C4-2B (cell line): ENCODE measurements at regions not wholly inside any gene's neighbourhood (a gene's known extent, or its start where the extent isn't known, plus 50 kb on each side); places are given as distances from the start of the nearest gene placed in this dataset.

ENCODE experiments used
- ZFX ChIP-seq: fragments of 450-650 bp; IDR thresholded peaks from 2 replicates; pipeline ENCODE4 v1.6.1; 2017
- TF ChIP-seq, protein P1 (sequence below): fragments of 450-650 bp; conservative IDR thresholded peaks from 2 replicates; pipeline ENCODE4 v1.5.1; 2017; ENCODE audit warnings: mild to moderate bottlenecking

DNA sequence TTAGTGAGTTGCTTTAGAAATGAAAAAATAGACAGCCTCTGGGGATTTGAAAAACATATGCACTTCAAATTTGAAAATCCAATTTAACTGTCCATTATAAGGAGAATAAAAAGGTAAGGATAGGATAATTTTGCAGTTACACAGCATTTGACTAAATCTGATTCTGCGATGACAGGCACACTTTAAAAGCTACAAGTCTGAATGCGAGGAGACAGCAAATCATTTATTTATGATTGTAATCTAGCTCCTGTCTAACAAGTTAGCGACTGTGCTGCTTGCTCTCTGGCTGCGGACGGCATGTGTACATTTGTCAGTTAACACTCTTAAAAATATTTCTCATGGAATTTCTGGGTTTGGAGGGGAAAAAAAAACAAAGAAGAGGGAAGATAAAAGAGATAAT, 514.8 kb downstream of the MN1 start:
- TF ChIP-seq, protein P1, sequence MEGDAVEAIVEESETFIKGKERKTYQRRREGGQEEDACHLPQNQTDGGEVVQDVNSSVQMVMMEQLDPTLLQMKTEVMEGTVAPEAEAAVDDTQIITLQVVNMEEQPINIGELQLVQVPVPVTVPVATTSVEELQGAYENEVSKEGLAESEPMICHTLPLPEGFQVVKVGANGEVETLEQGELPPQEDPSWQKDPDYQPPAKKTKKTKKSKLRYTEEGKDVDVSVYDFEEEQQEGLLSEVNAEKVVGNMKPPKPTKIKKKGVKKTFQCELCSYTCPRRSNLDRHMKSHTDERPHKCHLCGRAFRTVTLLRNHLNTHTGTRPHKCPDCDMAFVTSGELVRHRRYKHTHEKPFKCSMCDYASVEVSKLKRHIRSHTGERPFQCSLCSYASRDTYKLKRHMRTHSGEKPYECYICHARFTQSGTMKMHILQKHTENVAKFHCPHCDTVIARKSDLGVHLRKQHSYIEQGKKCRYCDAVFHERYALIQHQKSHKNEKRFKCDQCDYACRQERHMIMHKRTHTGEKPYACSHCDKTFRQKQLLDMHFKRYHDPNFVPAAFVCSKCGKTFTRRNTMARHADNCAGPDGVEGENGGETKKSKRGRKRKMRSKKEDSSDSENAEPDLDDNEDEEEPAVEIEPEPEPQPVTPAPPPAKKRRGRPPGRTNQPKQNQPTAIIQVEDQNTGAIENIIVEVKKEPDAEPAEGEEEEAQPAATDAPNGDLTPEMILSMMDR = no peak
- TF ChIP-seq ZFX = no peak
